ENCODE measurements at regions not wholly inside any gene's neighbourhood (a gene's known extent, or its start where the extent isn't known, plus 50 kb on each side); places are given as distances from the start of the nearest gene placed in this dataset.

DNA sequence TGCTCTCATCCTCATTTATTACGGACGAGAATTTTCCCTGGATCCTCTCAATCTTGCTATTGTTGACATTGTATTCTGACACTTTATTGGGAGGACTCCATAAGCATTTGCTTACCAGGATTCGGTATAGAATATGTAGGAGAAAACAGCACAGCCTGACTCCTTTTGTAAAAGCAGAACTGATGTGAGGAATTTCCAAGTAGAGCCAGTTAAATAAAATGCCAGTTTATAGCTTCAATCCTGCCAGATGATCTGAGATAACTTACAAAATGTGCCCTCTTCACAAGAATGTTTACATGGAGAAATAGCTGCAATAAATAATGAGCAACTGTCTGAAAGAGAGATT, 332.9 kb upstream of the PRICKLE1 start:
- no peak for DNase-seq (ENCODE audit: low spot score)
- Histone ChIP-seq H3K4me3 (no peak overlapping the region), H3K27me3 (no peaks in the 10 kb centered on the region), H3K4me1 (no peaks in the 10 kb centered on the region), H3K9me3 (no peaks in the 10 kb centered on the region), H3K36me3 (no peaks in the 10 kb centered on the region), H3K27ac (no peak overlapping the region)
- TF ChIP-seq, protein P1, sequence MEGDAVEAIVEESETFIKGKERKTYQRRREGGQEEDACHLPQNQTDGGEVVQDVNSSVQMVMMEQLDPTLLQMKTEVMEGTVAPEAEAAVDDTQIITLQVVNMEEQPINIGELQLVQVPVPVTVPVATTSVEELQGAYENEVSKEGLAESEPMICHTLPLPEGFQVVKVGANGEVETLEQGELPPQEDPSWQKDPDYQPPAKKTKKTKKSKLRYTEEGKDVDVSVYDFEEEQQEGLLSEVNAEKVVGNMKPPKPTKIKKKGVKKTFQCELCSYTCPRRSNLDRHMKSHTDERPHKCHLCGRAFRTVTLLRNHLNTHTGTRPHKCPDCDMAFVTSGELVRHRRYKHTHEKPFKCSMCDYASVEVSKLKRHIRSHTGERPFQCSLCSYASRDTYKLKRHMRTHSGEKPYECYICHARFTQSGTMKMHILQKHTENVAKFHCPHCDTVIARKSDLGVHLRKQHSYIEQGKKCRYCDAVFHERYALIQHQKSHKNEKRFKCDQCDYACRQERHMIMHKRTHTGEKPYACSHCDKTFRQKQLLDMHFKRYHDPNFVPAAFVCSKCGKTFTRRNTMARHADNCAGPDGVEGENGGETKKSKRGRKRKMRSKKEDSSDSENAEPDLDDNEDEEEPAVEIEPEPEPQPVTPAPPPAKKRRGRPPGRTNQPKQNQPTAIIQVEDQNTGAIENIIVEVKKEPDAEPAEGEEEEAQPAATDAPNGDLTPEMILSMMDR (IDR thresholded peaks at IDR 0.05): no peak

DNA sequence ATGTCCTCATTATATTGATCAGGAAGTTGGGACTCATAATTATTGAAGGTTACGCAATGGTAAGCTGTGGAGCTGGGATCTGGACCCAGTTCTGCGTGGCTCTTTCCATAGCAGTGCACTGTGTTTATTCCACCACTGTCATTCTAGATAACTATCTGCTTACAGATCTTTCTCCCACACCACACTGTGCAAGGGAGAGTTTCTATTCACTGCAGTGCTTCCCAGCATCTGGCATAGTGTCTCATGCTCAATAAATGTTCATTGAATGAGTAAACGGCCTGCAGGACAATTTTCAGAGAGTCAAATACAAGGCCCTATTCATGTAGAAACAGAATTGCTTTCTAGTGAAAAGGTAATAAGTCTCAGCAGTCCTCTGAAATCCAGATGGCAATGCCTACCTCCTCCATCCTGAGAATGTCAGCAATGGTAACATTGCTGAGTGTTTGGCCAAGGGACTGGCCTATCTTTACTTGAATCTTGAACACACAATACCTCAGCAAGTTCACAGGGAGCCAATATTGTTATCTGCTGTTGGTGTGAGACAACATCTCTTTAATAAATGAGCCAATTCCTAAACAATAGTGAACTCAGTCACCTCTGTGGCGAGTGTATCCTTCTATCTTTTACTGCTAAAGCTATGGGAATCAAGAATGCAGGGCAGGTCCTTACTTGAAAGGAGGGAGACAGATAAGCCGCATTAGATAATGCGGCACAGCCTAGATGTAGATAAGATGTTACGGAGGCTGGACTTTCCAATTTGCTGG, 332.4 kb upstream of the PRICKLE1 start:
- Histone ChIP-seq H3K4me3 (no peak overlapping the region), H3K27ac (no peak overlapping the region), H3K4me1 (no peaks in the 10 kb centered on the region), H3K27me3 (no peaks in the 10 kb centered on the region), H3K36me3 (no peaks in the 10 kb centered on the region), H3K9me3 (no peaks in the 10 kb centered on the region)
- TF ChIP-seq, protein P1 (IDR thresholded peaks at IDR 0.05): no peak
- DNase-seq (ENCODE audit: low spot score): no peak

DNA sequence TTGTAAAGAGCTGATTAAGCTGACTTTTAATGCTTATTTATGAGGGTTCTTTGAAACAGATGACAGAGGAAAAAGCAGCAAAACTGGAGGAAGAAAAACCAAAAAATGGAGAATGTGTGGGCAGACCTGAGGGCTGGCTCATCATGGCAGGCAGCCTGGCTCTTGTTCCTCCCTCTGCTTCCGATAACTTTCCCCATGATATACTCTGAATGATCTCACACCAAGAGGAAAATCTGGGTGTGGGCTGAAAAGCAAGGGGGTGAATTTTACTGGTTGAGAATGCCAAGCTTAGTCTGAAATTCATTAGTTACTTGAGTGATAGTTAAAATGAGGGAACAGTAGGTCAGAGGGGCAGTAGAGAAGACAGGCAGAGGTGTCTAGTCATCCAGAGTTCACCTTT, 330.1 kb upstream of the PRICKLE1 start:
- no peak for DNase-seq (ENCODE audit: low spot score)
- Histone ChIP-seq H3K27me3 (no peaks in the 10 kb centered on the region), H3K4me3 (no peak overlapping the region), H3K4me1 (no peaks in the 10 kb centered on the region), H3K36me3 (no peaks in the 10 kb centered on the region), H3K27ac (no peak overlapping the region), H3K9me3 (no peaks in the 10 kb centered on the region)
- TF ChIP-seq, protein P1 (IDR thresholded peaks at IDR 0.05): no peak

DNA sequence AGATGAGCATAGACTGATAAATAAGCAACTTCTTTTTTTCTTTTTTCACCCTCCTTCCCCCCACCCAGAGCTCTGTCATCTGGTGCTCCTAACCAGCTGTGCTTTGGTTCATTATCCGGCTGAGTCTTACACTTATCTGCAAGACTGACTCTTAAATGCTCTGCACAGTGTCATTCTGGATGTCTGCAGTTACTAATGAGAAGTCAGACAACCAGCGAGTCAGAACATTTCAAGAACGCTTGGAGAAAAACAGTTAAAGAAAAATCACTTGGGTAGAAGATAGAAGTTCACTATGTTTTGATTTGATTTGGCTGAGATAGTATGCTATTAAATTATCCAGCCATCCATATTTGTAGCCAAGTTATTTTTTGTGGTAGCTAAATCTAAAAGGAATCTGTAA, 328.9 kb upstream of the PRICKLE1 start:
- H3K9me3 ChIP-seq: no peaks in the 10 kb centered on the region
- no peaks in the 10 kb centered on the region for H3K27me3 ChIP-seq
- H3K4me3 ChIP-seq: no peak overlapping the region
- no peaks in the 10 kb centered on the region for H3K4me1 ChIP-seq
- H3K36me3 ChIP-seq: no peaks in the 10 kb centered on the region
- DNase-seq (ENCODE audit: low spot score): no peak
- no peak overlapping the region for H3K27ac ChIP-seq
- TF ChIP-seq, protein P1 (IDR thresholded peaks at IDR 0.05): no peak

DNA sequence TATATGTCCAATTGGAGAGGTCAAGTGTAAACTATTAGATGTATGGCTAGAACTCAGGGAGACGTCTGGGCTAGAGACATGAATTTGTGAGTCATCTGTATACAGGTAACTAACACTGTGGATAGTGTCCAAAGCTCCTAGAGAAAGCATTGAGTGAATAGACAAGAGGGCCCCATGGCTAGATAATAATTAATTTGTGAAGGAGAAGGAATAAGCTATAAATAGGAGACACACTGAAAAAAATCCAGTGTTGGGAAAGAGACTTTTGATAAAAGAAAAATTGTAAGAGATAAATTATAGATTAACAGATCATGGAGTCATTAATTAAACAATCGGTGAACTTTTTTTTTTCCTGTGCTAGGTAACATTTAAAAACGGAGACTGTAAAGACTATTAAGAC, 326.6 kb upstream of the PRICKLE1 start:
- no peak overlapping the region for H3K4me3 ChIP-seq
- H3K27ac ChIP-seq: no peak overlapping the region
- TF ChIP-seq, protein P1 (IDR thresholded peaks at IDR 0.05): no peak
- no peak for DNase-seq (ENCODE audit: low spot score)
- no peaks in the 10 kb centered on the region for H3K4me1 ChIP-seq
- no peaks in the 10 kb centered on the region for H3K36me3 ChIP-seq
- H3K27me3 ChIP-seq: no peaks in the 10 kb centered on the region
- H3K9me3 ChIP-seq: no peaks in the 10 kb centered on the region

DNA sequence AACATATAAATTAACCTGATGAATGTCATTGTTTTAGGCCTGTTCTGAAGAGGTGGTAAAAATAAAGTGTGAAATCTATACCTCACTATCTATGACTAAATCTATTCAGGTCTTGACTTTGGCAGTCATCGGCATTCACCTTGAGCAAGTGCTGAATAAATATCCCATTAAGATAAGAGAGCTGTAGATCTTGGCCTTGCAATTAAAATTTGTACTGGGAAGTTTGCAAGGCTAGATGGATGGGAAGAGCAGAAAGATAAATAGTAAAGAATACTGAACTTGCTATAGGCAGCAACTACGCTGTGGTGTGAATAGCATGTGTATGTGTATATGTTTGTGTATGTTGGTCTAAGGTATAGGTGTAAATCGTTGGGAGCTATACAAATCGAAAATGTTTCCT, 325.9 kb upstream of the PRICKLE1 start:
- Histone ChIP-seq H3K4me1 (no peaks in the 10 kb centered on the region), H3K36me3 (no peaks in the 10 kb centered on the region), H3K27ac (no peak overlapping the region), H3K9me3 (no peaks in the 10 kb centered on the region), H3K27me3 (no peaks in the 10 kb centered on the region), H3K4me3 (no peak overlapping the region)
- TF ChIP-seq, protein P1 (IDR thresholded peaks at IDR 0.05): no peak
- no peak for DNase-seq (ENCODE audit: low spot score)
